Liver (tissue), 3 donors: ENCODE measurements at regions not wholly inside any gene's neighbourhood (a gene's known extent, or its start where the extent isn't known, plus 50 kb on each side); places are given as distances from the start of the nearest gene placed in this dataset.

Experiments used
- CTCF ChIP-seq: fragments of 150-350 bp; IDR thresholded peaks from 2 replicates; pipeline ENCODE4 v1.5.1; 2017; ENCODE audit warnings: improper control_type of control experiment, low read depth, low read length; ENCODE audit not compliant: missing input control
- FOXA1 ChIP-seq: IDR thresholded peaks from 2 replicates; pipeline ENCODE4 v1.6.1; 2016; ENCODE audit warnings: antibody characterized with exemption
- GABPA ChIP-seq, 2 donors: IDR thresholded peaks in 1 of 2; conservative IDR thresholded peaks in 1 of 2; 2 replicates each; pipeline ENCODE4 v1.6.1; 2016; ENCODE audit warnings: antibody characterized with exemption in 2 of 2, mild to moderate bottlenecking in 1 of 2, moderate library complexity in 1 of 2
- HNF4A ChIP-seq, 2 donors: conservative IDR thresholded peaks; 2 replicates each; pipeline ENCODE4 v1.6.1; 2016; ENCODE audit warnings: antibody characterized with exemption in 2 of 2, mild to moderate bottlenecking in 2 of 2
- HNF4G ChIP-seq: IDR thresholded peaks from 2 replicates; pipeline ENCODE4 v1.6.1; 2016; ENCODE audit warnings: antibody characterized with exemption
- MAX ChIP-seq: IDR thresholded peaks from 2 replicates; pipeline ENCODE4 v1.6.1; 2016; ENCODE audit warnings: antibody characterized with exemption
- RAD21 ChIP-seq, 2 donors: IDR thresholded peaks; 2 replicates each; pipeline ENCODE4 v1.6.1; 2016; ENCODE audit warnings: antibody characterized with exemption in 2 of 2, mild to moderate bottlenecking in 2 of 2
- REST ChIP-seq: IDR thresholded peaks from 2 replicates; pipeline ENCODE4 v1.6.1; 2016; ENCODE audit warnings: antibody characterized with exemption, mild to moderate bottlenecking
- SP1 ChIP-seq: IDR thresholded peaks from 2 replicates; pipeline ENCODE4 v1.6.1; 2018; ENCODE audit warnings: antibody characterized with exemption, mild to moderate bottlenecking
- TAF1 ChIP-seq: conservative IDR thresholded peaks from 2 replicates; pipeline ENCODE4 v1.6.1; 2016; ENCODE audit warnings: antibody characterized with exemption, mild to moderate bottlenecking
- YY1 ChIP-seq: IDR thresholded peaks from 2 replicates; pipeline ENCODE4 v1.6.1; 2016; ENCODE audit warnings: antibody characterized with exemption, mild to moderate bottlenecking
- ZBTB33 ChIP-seq: IDR thresholded peaks from 2 replicates; pipeline ENCODE4 v1.6.1; 2016; ENCODE audit warnings: antibody characterized with exemption
- donor health status: healthy.
- donor health status: healthy.

- TF ChIP-seq CTCF, result no peak
- TF ChIP-seq MAX, result no peak
- no peak for TF ChIP-seq RAD21 (IDR thresholded peaks at IDR 0.05)
- TF ChIP-seq TAF1, result no peak
- TF ChIP-seq HNF4A (conservative IDR thresholded peaks at IDR 0.05), result no peak
- TF ChIP-seq GABPA (IDR thresholded peaks at IDR 0.05 in 1 of 2, conservative IDR thresholded peaks at IDR 0.05 in 1 of 2), result no peak
- no peak for TF ChIP-seq ZBTB33
- no peak for TF ChIP-seq FOXA1
- TF ChIP-seq REST, result no peak
- no peak for TF ChIP-seq SP1
- TF ChIP-seq YY1, result no peak
- TF ChIP-seq HNF4G, result no peak
Observed at GRCh38 chr7:121638286-121638685, 234.7 kb upstream of the PTPRZ1 start.
